Fibroblast of lung (primary cell): ENCODE measurements at regions not wholly inside any gene's neighbourhood (a gene's known extent, or its start where the extent isn't known, plus 50 kb on each side); places are given as distances from the start of the nearest gene placed in this dataset.

Experiments
- DNase-seq, 2 donors: peaks; one replicate each; pipeline versions ENCODE4 v3.0.0 to v3.0.0-alpha.2; 2010; ENCODE audit warnings: low read depth in 2 of 2
- H2AFZ ChIP-seq: 2 replicates; pipeline ENCODE4 v1.5.1; 2012; ENCODE audit warnings: low read length, control low read depth, inconsistent platforms
- H3K27ac ChIP-seq: 2 replicates; pipeline ENCODE4 v1.5.1; 2011; ENCODE audit warnings: low read length, control low read depth; ENCODE audit not compliant: insufficient read depth
- H3K27me3 ChIP-seq: 2 replicates; pipeline ENCODE4 v1.5.1; 2011; ENCODE audit warnings: mild to moderate bottlenecking, low read length; ENCODE audit not compliant: control insufficient read depth, insufficient read depth
- H3K36me3 ChIP-seq: 2 replicates; pipeline ENCODE4 v1.5.1; 2011; ENCODE audit warnings: low read length; ENCODE audit not compliant: control insufficient read depth, insufficient read depth
- H3K4me1 ChIP-seq: 2 replicates; pipeline ENCODE4 v1.5.1; 2011; ENCODE audit warnings: low read length; ENCODE audit not compliant: control insufficient read depth, insufficient read depth; ENCODE audit errors: extremely low read depth
- H3K4me2 ChIP-seq: 2 replicates; pipeline ENCODE4 v1.5.1; 2011; ENCODE audit warnings: low read length, control low read depth; ENCODE audit not compliant: insufficient read depth; ENCODE audit errors: extremely low read depth
- H3K4me3 ChIP-seq, 4 experiments: fragments of 200-600 bp in 1 of 4; sonication (generic) in 1 of 4; replicated peaks in 1 of 4; 2 replicates each; pipeline ENCODE4 v1.5.1; 2011 to 2016; ENCODE audit warnings: low read length in 4 of 4, low read depth in 3 of 4, mild to moderate bottlenecking in 3 of 4, control low read depth in 2 of 4, inconsistent platforms in 1 of 4, mixed read lengths in 1 of 4; ENCODE audit not compliant: insufficient read depth in 1 of 4; ENCODE audit errors: control extremely low read depth in 1 of 4
- H3K79me2 ChIP-seq: 2 replicates; pipeline ENCODE4 v1.5.1; 2012; ENCODE audit warnings: mild to moderate bottlenecking, low read length, inconsistent platforms; ENCODE audit not compliant: control insufficient read depth, insufficient read depth
- H3K9ac ChIP-seq: 2 replicates; pipeline ENCODE4 v1.5.1; 2011; ENCODE audit warnings: mild to moderate bottlenecking, low read length, control low read depth; ENCODE audit not compliant: insufficient read depth
- H3K9me3 ChIP-seq: 2 replicates; pipeline ENCODE4 v1.5.1; 2012; ENCODE audit warnings: low read depth, low read length; ENCODE audit not compliant: control insufficient read depth, insufficient read depth
- H4K20me1 ChIP-seq: 2 replicates; pipeline ENCODE4 v1.5.1; 2011; ENCODE audit warnings: low read length; ENCODE audit not compliant: control insufficient read depth, insufficient read depth; ENCODE audit errors: extremely low read depth
- EZH2 ChIP-seq: IDR thresholded peaks from 2 replicates; pipeline ENCODE4 v1.5.1; 2012; ENCODE audit warnings: low read length, control low read depth, mild to moderate bottlenecking; ENCODE audit errors: missing control alignments
- TF ChIP-seq, protein P1 (sequence below), 2 donors: IDR thresholded peaks in 1 of 2; conservative IDR thresholded peaks in 1 of 2; 1 replicate in 1 of 2; 2 replicates in 1 of 2; pipeline ENCODE4 v1.5.1; 2011 to 2012; ENCODE audit warnings: low read length in 2 of 2, control low read depth in 1 of 2, inconsistent platforms in 1 of 2, low read depth in 1 of 2, mild to moderate bottlenecking in 1 of 2

DNA sequence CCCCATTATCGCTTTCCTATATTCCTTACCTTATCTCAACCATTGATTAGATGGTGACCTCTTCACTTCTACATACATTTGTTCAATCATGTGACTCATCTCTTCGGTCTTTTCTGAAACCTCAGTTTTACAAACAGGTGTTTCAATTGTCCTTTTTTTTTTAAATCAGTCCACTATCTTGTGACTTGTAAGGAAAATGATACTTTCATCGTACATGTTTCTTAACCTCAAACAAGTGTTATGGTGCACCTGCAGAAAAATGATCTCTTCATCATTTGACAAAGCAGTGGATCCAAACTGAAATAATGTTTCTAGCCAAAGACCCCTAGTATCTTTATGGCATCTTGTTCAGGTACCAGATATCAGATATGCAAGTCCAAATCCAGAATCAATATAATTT, 1157.2 kb downstream of the MRPL39 start:
- H3K27me3 ChIP-seq = no peaks in the 10 kb centered on the region
- no peak overlapping the region for H3K4me2 ChIP-seq
- no peak for TF ChIP-seq EZH2
- no peak overlapping the region for H2AFZ ChIP-seq
- no peak overlapping the region for H3K4me3 ChIP-seq
- no peaks in the 10 kb centered on the region for H3K4me1 ChIP-seq
- H3K27ac ChIP-seq = no peak overlapping the region
- no peaks in the 10 kb centered on the region for H4K20me1 ChIP-seq
- no peaks in the 10 kb centered on the region for H3K9me3 ChIP-seq
- no peak overlapping the region for H3K9ac ChIP-seq
- DNase-seq = no peak
- H3K36me3 ChIP-seq = no peaks in the 10 kb centered on the region
- H3K79me2 ChIP-seq = no peaks in the 10 kb centered on the region

DNA sequence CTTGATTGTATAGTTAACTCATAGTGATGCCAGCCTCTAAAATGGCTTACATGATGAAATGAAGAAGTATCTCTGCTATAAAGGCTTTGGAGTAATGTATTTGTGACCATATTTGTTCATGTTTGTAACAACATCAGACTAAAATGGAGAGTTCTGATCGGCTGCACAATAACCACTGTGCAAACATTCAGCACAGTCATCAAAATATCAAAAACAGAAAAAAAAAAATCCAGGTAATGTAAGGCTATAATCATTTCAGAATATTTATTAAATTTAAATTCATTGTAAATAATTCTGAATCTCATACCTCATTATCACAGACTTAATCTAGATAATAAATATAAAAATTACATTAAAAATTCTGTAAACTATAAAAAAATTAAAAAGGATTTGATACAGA, 1161.8 kb downstream of the MRPL39 start:
- H3K27ac ChIP-seq = no peak overlapping the region
- H3K4me3 ChIP-seq = no peak overlapping the region
- no peaks in the 10 kb centered on the region for H3K36me3 ChIP-seq
- no peak overlapping the region for H3K9ac ChIP-seq
- H3K9me3 ChIP-seq = no peaks in the 10 kb centered on the region
- DNase-seq = no peak
- TF ChIP-seq EZH2 = no peak
- TF ChIP-seq, protein P1, sequence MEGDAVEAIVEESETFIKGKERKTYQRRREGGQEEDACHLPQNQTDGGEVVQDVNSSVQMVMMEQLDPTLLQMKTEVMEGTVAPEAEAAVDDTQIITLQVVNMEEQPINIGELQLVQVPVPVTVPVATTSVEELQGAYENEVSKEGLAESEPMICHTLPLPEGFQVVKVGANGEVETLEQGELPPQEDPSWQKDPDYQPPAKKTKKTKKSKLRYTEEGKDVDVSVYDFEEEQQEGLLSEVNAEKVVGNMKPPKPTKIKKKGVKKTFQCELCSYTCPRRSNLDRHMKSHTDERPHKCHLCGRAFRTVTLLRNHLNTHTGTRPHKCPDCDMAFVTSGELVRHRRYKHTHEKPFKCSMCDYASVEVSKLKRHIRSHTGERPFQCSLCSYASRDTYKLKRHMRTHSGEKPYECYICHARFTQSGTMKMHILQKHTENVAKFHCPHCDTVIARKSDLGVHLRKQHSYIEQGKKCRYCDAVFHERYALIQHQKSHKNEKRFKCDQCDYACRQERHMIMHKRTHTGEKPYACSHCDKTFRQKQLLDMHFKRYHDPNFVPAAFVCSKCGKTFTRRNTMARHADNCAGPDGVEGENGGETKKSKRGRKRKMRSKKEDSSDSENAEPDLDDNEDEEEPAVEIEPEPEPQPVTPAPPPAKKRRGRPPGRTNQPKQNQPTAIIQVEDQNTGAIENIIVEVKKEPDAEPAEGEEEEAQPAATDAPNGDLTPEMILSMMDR (conservative IDR thresholded peaks at IDR 0.05 in 1 of 2, IDR thresholded peaks at IDR 0.05 in 1 of 2; ENCODE audit: low read depth in 1 of 2, low read length in 2 of 2) = no peak
- no peaks in the 10 kb centered on the region for H4K20me1 ChIP-seq
- H3K4me1 ChIP-seq = no peaks in the 10 kb centered on the region
- no peaks in the 10 kb centered on the region for H3K27me3 ChIP-seq
- no peaks in the 10 kb centered on the region for H3K79me2 ChIP-seq
- H3K4me2 ChIP-seq = no peak overlapping the region
- no peak overlapping the region for H2AFZ ChIP-seq

DNA sequence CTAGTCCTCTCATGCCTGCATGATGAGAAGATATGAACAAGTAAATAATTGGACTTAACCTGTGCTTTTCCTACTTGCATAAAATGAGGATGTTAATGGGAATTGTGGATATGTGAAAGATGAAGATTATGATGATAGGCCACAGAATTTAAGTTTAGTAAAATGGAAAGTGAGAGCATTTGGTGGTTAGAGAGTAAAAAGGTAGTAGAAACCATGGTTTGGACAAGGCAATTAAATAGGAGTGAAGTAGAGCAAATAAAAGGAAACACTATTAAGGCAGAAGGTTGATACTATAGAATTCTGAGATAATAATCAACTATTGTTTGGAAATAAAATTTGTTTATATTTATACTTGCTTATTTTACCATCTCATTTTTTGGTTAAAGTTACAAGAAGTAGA, 1162.5 kb downstream of the MRPL39 start:
- H3K9ac ChIP-seq = no peak overlapping the region
- H3K27me3 ChIP-seq = no peaks in the 10 kb centered on the region
- no peak overlapping the region for H2AFZ ChIP-seq
- no peak for DNase-seq
- H3K36me3 ChIP-seq = no peaks in the 10 kb centered on the region
- no peak overlapping the region for H3K4me2 ChIP-seq
- H3K9me3 ChIP-seq = no peaks in the 10 kb centered on the region
- H3K79me2 ChIP-seq = no peaks in the 10 kb centered on the region
- no peak overlapping the region for H3K27ac ChIP-seq
- no peak overlapping the region for H3K4me3 ChIP-seq
- no peaks in the 10 kb centered on the region for H4K20me1 ChIP-seq
- TF ChIP-seq, protein P1 (conservative IDR thresholded peaks at IDR 0.05 in 1 of 2, IDR thresholded peaks at IDR 0.05 in 1 of 2; ENCODE audit: low read depth in 1 of 2, low read length in 2 of 2) = no peak
- TF ChIP-seq EZH2 = no peak
- H3K4me1 ChIP-seq = no peaks in the 10 kb centered on the region
